ENCODE measurements at regions not wholly inside any gene's neighbourhood (a gene's known extent, or its start where the extent isn't known, plus 50 kb on each side); places are given as distances from the start of the nearest gene placed in this dataset.

- TF ChIP-seq, protein P1, sequence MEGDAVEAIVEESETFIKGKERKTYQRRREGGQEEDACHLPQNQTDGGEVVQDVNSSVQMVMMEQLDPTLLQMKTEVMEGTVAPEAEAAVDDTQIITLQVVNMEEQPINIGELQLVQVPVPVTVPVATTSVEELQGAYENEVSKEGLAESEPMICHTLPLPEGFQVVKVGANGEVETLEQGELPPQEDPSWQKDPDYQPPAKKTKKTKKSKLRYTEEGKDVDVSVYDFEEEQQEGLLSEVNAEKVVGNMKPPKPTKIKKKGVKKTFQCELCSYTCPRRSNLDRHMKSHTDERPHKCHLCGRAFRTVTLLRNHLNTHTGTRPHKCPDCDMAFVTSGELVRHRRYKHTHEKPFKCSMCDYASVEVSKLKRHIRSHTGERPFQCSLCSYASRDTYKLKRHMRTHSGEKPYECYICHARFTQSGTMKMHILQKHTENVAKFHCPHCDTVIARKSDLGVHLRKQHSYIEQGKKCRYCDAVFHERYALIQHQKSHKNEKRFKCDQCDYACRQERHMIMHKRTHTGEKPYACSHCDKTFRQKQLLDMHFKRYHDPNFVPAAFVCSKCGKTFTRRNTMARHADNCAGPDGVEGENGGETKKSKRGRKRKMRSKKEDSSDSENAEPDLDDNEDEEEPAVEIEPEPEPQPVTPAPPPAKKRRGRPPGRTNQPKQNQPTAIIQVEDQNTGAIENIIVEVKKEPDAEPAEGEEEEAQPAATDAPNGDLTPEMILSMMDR (IDR thresholded peaks at IDR 0.05; ENCODE audit: low read depth, low read length), result no peak
- H3K4me3 ChIP-seq (ENCODE audit: low read depth, low read length), result no peak overlapping the region
- DNase-seq (ENCODE audit: low read depth, low spot score), result no peak
- in situ Hi-C loops (cut with HindIII; ENCODE audit: low sequenced_read_pairs), result no loop called here
Measured at GRCh38 chr20:57881466-57882385, 171.9 kb upstream of the PMEPA1 start.

GRCh38 chr20:57880571-57880892 lies 170.7 kb upstream of the PMEPA1 start:
- TF ChIP-seq, protein P1 (IDR thresholded peaks at IDR 0.05; ENCODE audit: low read depth, low read length), result no peak
- no peak overlapping the region for H3K4me3 ChIP-seq (ENCODE audit: low read depth, low read length)
- no peak for DNase-seq (ENCODE audit: low read depth, low spot score)
- in situ Hi-C loops (cut with HindIII; ENCODE audit: low sequenced_read_pairs), result no loop called here

DNA sequence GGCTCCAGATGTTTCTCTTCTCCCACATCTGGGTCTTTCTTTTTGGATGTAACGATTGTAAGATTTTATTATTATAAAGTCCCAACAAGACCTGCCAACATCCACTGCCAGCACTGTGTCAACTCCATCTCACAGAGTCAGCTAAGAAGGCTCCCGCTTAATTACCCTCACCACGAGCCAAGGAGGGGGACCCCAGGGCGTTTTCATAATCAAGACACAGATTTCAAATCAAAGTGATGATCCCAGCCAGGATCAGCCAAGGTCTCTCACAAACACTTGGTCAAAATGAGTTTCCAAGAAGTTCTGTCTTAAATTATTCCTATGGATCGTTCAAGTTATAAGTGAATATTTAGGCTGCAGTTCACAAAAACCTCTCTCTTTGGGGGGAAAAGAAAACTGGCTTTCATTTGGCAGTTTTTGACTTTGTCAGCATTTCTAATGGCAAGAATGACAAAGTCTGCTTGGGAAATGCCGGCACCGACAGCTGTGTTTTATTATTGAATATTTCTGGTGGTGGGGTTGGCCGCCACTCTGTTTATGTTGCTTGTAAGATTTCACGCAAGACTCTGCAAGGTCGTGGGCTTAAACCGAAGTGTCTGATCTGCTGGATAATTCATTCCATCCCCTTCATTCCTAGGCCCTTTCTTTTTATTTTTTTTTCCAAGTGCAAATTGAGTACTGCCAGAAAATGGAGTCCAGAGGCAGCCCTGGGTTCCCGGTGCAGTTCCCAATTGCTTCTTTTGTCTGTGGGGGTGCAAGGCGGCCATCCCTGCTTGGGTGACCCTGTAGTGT lies 170.2 kb upstream of the PMEPA1 start:
- TF ChIP-seq, protein P1 (IDR thresholded peaks at IDR 0.05; ENCODE audit: low read depth, low read length), result no peak
- in situ Hi-C loops (cut with HindIII; ENCODE audit: low sequenced_read_pairs), result no loop called here
- H3K4me3 ChIP-seq (ENCODE audit: low read depth, low read length), result no peak overlapping the region
- DNase-seq (ENCODE audit: low read depth, low spot score), result peak; percentile 25

DNA sequence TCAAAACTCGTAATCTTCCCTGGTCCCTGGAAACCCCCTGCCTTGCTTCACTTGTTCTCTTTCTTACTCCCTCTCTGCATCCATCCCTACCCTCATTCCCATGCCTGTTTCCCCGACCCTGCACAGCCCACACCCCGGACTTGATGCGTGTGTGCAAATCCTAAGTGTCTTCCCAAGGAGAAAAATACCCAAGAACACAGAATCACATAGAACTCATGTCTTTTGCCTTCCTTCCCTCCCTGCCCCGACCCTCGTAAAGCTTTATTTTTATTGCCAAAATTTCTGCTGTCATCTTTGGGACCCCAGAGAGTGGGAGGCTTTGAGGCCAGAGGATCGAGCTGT lies 169.6 kb upstream of the PMEPA1 start:
- no peak for DNase-seq (ENCODE audit: low read depth, low spot score)
- in situ Hi-C loops (cut with HindIII; ENCODE audit: low sequenced_read_pairs), result no loop called here
- TF ChIP-seq, protein P1 (IDR thresholded peaks at IDR 0.05; ENCODE audit: low read depth, low read length), result no peak
- no peak overlapping the region for H3K4me3 ChIP-seq (ENCODE audit: low read depth, low read length)

DNA sequence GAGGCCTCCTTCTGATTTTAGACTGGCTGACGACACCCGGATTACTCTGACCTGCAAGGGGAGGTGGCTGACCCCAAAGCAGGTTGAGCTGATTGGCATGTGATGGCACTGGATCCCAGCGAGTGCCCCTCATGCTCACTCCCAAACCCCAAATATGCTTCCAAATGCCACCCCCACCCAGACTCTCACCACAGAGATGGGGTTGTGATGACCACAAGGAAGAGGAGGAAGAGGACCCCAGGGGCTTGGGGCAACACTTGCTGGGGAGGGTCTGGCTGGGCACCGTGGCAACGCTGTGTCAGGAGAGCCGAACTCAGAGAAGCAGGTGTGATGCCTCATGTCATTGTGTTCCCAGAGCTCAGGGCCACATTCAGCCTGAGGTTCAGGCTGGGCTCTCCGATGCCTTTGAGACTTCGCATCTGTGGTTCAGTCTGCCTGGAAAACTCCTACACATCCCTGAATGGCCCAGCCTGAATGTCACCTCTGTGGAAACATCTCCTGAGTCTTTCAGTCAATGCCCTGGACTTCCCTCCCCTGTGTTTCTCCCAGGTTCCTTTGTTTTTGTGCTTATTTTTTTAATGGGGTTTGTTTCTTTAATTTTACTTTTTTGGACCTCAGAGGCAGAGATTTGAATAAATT lies 169.1 kb upstream of the PMEPA1 start:
- H3K4me3 ChIP-seq (ENCODE audit: low read depth, low read length), result no peak overlapping the region
- in situ Hi-C loops (cut with HindIII; ENCODE audit: low sequenced_read_pairs), result no loop called here
- TF ChIP-seq, protein P1 (IDR thresholded peaks at IDR 0.05; ENCODE audit: low read depth, low read length), result no peak
- no peak for DNase-seq (ENCODE audit: low read depth, low spot score)

DNA sequence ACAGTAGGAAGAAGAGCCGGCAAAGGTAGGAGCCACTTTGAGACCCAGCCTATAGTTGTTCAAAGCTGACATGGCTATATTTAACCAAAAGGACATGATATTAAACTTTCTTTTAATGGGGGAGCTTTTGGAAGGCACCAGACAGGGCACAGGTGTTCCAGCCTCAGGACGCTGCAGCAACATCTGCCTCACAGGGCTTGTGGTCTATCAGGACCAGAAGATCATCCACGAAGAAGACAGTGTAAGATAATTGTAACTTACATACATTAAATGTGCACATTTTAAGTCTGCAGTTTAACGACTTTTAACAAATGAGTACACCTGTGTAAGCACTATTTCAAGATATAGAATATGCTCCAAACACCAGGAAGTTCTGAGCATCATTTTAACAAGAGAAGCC lies 168.2 kb upstream of the PMEPA1 start:
- H3K4me3 ChIP-seq (ENCODE audit: low read depth, low read length), result no peak overlapping the region
- TF ChIP-seq, protein P1 (IDR thresholded peaks at IDR 0.05; ENCODE audit: low read depth, low read length), result no peak
- in situ Hi-C loops (cut with HindIII; ENCODE audit: low sequenced_read_pairs), result no loop called here
- no peak for DNase-seq (ENCODE audit: low read depth, low spot score)
